Breast epithelium (tissue), 4 donors: ENCODE measurements at regions not wholly inside any gene's neighbourhood (a gene's known extent, or its start where the extent isn't known, plus 50 kb on each side); places are given as distances from the start of the nearest gene placed in this dataset.

Source experiments
- DNase-seq, 2 donors: peaks; one replicate each; pipeline ENCODE4 v3.0.0-alpha.2; 2019; ENCODE audit warnings: low spot score in 2 of 2
- H3K27ac ChIP-seq, 2 donors: fragments of 200-600 bp; sonication (generic) in 1 of 2; one replicate each; pipeline ENCODE4 v1.5.1; 2016 to 2019; ENCODE audit warnings: mild to moderate bottlenecking in 1 of 2
- H3K27me3 ChIP-seq, 2 donors: fragments of 200-600 bp; sonication (generic) in 1 of 2; one replicate each; pipeline versions ENCODE4 v1.5.1 to v1.6.0; 2017 to 2019; ENCODE audit warnings: control low read depth in 1 of 2, mild to moderate bottlenecking in 1 of 2
- H3K36me3 ChIP-seq: fragments of 200-600 bp; one replicate; pipeline ENCODE4 v1.5.1; 2019
- H3K4me1 ChIP-seq, 2 donors: fragments of 200-600 bp; sonication (generic); one replicate each; pipeline ENCODE4 v1.5.1; 2016 to 2019; ENCODE audit warnings: control low read depth in 1 of 2
- H3K4me3 ChIP-seq, 3 donors: fragments of 200-600 bp; sonication (generic); 1 replicate in 2 of 3; 2 replicates in 1 of 3; pipeline ENCODE4 v1.5.1; 2016 to 2019; ENCODE audit warnings: mild to moderate bottlenecking in 3 of 3, moderate library complexity in 2 of 3
- H3K9me3 ChIP-seq, 2 donors: fragments of 200-600 bp; sonication (generic) in 1 of 2; one replicate each; pipeline ENCODE4 v1.5.1; 2016 to 2019; ENCODE audit warnings: control low read depth in 1 of 2
- CTCF ChIP-seq, 3 donors: fragments of 450-650 bp; IDR thresholded peaks; one replicate each; pipeline ENCODE4 v1.5.1; 2016 to 2017; ENCODE audit warnings: antibody characterized with exemption in 3 of 3, mild to moderate bottlenecking in 3 of 3, moderate library complexity in 3 of 3
- POLR2A ChIP-seq: fragments of 450-650 bp; IDR thresholded peaks from one replicate; pipeline ENCODE4 v1.6.1; 2016; ENCODE audit warnings: antibody characterized with exemption, mild to moderate bottlenecking, moderate library complexity
- POLR2AphosphoS5 ChIP-seq, 3 donors: sonication (generic); formaldehyde crosslinking; IDR thresholded peaks; one replicate each; pipeline ENCODE4 v1.6.1; 2017; ENCODE audit warnings: antibody characterized with exemption in 3 of 3
- intact Hi-C: fragments of 100-400 bp; cut with DNase I; formaldehyde crosslinking; loops from one replicate; pipeline ENCODE4 v1.15.1; 2023; ENCODE audit warnings: low total_unique reads

GRCh38 chr4:1488831-1489638 is 82.8 kb upstream of the NKX1-1 start:
- peaks cover 19 to 22% of the 10 kb centered on the region in 2 donors for H3K9me3 ChIP-seq
- H3K36me3 ChIP-seq, result no peaks in the 10 kb centered on the region
- peaks cover 0 to 68% of the 10 kb centered on the region in 2 donors for H3K27me3 ChIP-seq
- H3K4me1 ChIP-seq, result no peaks in the 10 kb centered on the region
- DNase-seq, result no peak
- H3K4me3 ChIP-seq, result no peak overlapping the region
- TF ChIP-seq CTCF (IDR thresholded peaks at IDR 0.05), result no peak
- no peak for TF ChIP-seq POLR2AphosphoS5 (IDR thresholded peaks at IDR 0.05)
- intact Hi-C loops, result no loop called here
- H3K27ac ChIP-seq, result no peak overlapping the region

GRCh38 chr4:1488357-1488756 is 82.1 kb upstream of the NKX1-1 start:
- H3K4me1 ChIP-seq, result no peaks in the 10 kb centered on the region

GRCh38 chr4:1487761-1488160 is 81.5 kb upstream of the NKX1-1 start:
- peaks cover 0 to 56% of the 10 kb centered on the region in 2 donors for H3K27me3 ChIP-seq
- intact Hi-C loops, result no loop called here
- H3K4me3 ChIP-seq, result no peak overlapping the region
- H3K27ac ChIP-seq, result no peak overlapping the region
- H3K9me3 ChIP-seq, result peaks cover 19 to 24% of the 10 kb centered on the region in 2 donors
- no peaks in the 10 kb centered on the region for H3K4me1 ChIP-seq
- TF ChIP-seq POLR2A (no peak), POLR2AphosphoS5 (IDR thresholded peaks at IDR 0.05) (no peak), CTCF (IDR thresholded peaks at IDR 0.05) (no peak)
- no peak for DNase-seq
- no peaks in the 10 kb centered on the region for H3K36me3 ChIP-seq

More at GRCh38 chr4:1488357-1488756, 82.1 kb upstream of the NKX1-1 start:
- Histone ChIP-seq H3K36me3 (no peaks in the 10 kb centered on the region), H3K27me3 (peaks cover 0 to 62% of the 10 kb centered on the region in 2 donors), H3K27ac (no peak overlapping the region), H3K4me3 (no peak overlapping the region), H3K9me3 (peaks cover 19 to 22% of the 10 kb centered on the region in 2 donors)
- no peak for TF ChIP-seq POLR2A
- no peak for TF ChIP-seq CTCF (IDR thresholded peaks at IDR 0.05)
- TF ChIP-seq POLR2AphosphoS5 (IDR thresholded peaks at IDR 0.05), result no peak
- no peak for DNase-seq
- intact Hi-C loops, result no loop called here

GRCh38 chr4:1487106-1487505 is 80.9 kb upstream of the NKX1-1 start:
- H3K4me1 ChIP-seq, result no peaks in the 10 kb centered on the region
- no peaks in the 10 kb centered on the region for H3K36me3 ChIP-seq
- peaks cover 19 to 27% of the 10 kb centered on the region in 2 donors for H3K9me3 ChIP-seq
- no peak for DNase-seq
- TF ChIP-seq CTCF (IDR thresholded peaks at IDR 0.05) (no peak), POLR2A (no peak), POLR2AphosphoS5 (IDR thresholded peaks at IDR 0.05) (no peak)
- intact Hi-C loops, result no loop called here
- no peak overlapping the region for H3K27ac ChIP-seq
- no peak overlapping the region for H3K4me3 ChIP-seq
- H3K27me3 ChIP-seq, result peaks cover 0 to 49% of the 10 kb centered on the region in 2 donors

- no peaks in the 10 kb centered on the region for H3K4me1 ChIP-seq
- DNase-seq, result no peak
- H3K27me3 ChIP-seq, result peaks cover 0 to 31% of the 10 kb centered on the region in 2 donors
- intact Hi-C loops, result no loop called here
- H3K27ac ChIP-seq, result no peak overlapping the region
- H3K36me3 ChIP-seq, result no peaks in the 10 kb centered on the region
- peaks cover 26 to 44% of the 10 kb centered on the region in 2 donors for H3K9me3 ChIP-seq
- no peak overlapping the region for H3K4me3 ChIP-seq
- TF ChIP-seq POLR2AphosphoS5 (IDR thresholded peaks at IDR 0.05), result no peak
- no peak for TF ChIP-seq CTCF (IDR thresholded peaks at IDR 0.05)
- TF ChIP-seq POLR2A, result no peak
Measured at GRCh38 chr4:1485280-1485679, 79.0 kb upstream of the NKX1-1 start.
